ENCODE measurements at regions not wholly inside any gene's neighbourhood (a gene's known extent, or its start where the extent isn't known, plus 50 kb on each side); places are given as distances from the start of the nearest gene placed in this dataset.

DNA sequence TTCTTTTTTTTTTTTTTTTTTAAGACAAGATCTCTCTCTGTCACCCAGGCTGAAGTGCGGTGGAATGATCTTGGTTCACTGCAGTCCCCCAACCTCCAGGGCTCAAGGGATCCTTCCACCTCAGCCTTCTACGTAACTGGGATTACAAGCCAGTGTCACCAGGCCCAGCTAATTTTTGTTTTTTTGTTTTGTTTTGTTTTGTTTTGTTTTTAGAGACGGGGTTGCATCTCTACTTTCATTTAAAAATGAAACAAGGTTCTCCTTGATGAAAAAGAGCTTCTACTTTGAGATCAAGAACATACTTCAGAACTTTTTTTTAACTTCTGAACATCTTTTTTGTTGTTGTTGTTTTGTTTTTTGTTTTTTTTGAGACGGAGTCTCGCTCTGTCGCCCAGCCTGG is 121.7 kb upstream of the PRB2 start:
- DNase-seq (ENCODE audit: extremely low spot score), result no peak
- ChIA-PET POLR2A (interaction anchor here (0.7 kb wide), 1 partner anchor 9 kb away, joined by 3 read pairs; no protein-coding TSS in a partner anchor), CTCF (interaction anchor here (0.8 kb wide), 1 partner anchor 9 kb away, joined by 3 read pairs; no protein-coding TSS in a partner anchor)
- TF ChIP-seq, protein P1, sequence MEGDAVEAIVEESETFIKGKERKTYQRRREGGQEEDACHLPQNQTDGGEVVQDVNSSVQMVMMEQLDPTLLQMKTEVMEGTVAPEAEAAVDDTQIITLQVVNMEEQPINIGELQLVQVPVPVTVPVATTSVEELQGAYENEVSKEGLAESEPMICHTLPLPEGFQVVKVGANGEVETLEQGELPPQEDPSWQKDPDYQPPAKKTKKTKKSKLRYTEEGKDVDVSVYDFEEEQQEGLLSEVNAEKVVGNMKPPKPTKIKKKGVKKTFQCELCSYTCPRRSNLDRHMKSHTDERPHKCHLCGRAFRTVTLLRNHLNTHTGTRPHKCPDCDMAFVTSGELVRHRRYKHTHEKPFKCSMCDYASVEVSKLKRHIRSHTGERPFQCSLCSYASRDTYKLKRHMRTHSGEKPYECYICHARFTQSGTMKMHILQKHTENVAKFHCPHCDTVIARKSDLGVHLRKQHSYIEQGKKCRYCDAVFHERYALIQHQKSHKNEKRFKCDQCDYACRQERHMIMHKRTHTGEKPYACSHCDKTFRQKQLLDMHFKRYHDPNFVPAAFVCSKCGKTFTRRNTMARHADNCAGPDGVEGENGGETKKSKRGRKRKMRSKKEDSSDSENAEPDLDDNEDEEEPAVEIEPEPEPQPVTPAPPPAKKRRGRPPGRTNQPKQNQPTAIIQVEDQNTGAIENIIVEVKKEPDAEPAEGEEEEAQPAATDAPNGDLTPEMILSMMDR (IDR thresholded peaks at IDR 0.05; ENCODE audit: control extremely low read depth, extremely low read depth, low read depth, missing control alignments), result no peak

- no peak for DNase-seq (ENCODE audit: extremely low spot score)
- POLR2A ChIA-PET, result no interaction called here
- CTCF ChIA-PET, result interaction anchor here (1.0 kb wide), 1 partner anchor 38 kb away, joined by 3 read pairs; no protein-coding TSS in a partner anchor
- TF ChIP-seq, protein P1 (IDR thresholded peaks at IDR 0.05; ENCODE audit: control extremely low read depth, extremely low read depth, low read depth, missing control alignments), result no peak
These were observed 125.0 kb upstream of the ETV6 start for GRCh38 chr12:11524446-11524845.

- ChIA-PET CTCF (no interaction called here), POLR2A (no interaction called here)
- no peak for DNase-seq (ENCODE audit: extremely low spot score)
- TF ChIP-seq, protein P1 (IDR thresholded peaks at IDR 0.05; ENCODE audit: control extremely low read depth, extremely low read depth, low read depth, missing control alignments), result no peak
These were observed 115.4 kb upstream of the ETV6 start for GRCh38 chr12:11534064-11534463.

DNA sequence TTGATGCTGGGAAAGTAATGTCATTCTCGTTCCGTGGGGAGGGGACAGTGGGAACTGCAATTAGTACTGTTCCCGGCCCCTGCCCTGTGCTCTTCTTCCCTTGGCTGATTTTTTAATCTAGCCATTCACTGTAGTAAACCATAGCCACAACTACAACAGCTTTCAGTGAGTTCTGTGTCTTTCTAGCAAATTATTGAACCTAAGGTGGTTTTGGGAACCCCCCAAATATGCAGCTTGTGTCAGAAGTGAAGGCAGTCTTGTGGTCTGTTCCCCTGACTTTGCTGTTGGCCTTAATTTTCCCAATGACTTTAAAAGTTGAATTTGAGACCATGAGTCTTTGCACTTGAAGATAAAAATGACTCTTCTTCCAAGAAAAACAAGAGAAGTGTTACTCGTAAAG is 114.3 kb upstream of the ETV6 start:
- POLR2A ChIA-PET, result no interaction called here

DNA sequence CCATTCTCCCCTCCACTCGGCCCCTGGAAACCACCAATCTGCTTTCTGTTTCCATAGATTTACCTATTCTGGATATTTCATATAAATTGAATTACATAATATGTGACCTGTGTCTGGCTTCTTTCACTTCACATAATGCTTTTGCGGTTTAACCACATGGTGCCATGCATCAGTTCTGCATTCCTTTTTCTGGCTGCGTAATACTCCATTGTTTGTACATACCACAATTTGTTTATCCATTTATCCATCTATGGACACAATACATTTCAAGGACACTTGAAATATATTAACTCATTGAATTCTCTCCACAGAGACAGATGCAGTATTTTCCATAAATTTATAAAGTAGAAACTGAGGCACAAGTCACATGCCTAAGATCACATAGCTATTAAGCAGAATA is 110.3 kb upstream of the ETV6 start:
- TF ChIP-seq, protein P1 (IDR thresholded peaks at IDR 0.05; ENCODE audit: control extremely low read depth, extremely low read depth, low read depth, missing control alignments), result no peak
- CTCF ChIA-PET, result interaction anchor here (1.1 kb wide), 1 partner anchor 12 kb away, joined by 3 read pairs; no protein-coding TSS in a partner anchor
- POLR2A ChIA-PET, result no interaction called here
- no peak for DNase-seq (ENCODE audit: extremely low spot score)

More for the DNA sequence above, 114.3 kb upstream of the ETV6 start:
- CTCF ChIA-PET, result no interaction called here
- DNase-seq (ENCODE audit: extremely low spot score), result no peak
- TF ChIP-seq, protein P1 (IDR thresholded peaks at IDR 0.05; ENCODE audit: control extremely low read depth, extremely low read depth, low read depth, missing control alignments), result no peak

- CTCF ChIA-PET, result interaction anchor here (1.1 kb wide), 1 partner anchor 11 kb away, joined by 3 read pairs; no protein-coding TSS in a partner anchor
- TF ChIP-seq, protein P1 (IDR thresholded peaks at IDR 0.05; ENCODE audit: control extremely low read depth, extremely low read depth, low read depth, missing control alignments), result no peak
- POLR2A ChIA-PET, result no interaction called here
- DNase-seq (ENCODE audit: extremely low spot score), result no peak
These were observed 109.3 kb upstream of the ETV6 start for GRCh38 chr12:11540156-11540555.
